ENCODE measurements at regions not wholly inside any gene's neighbourhood (a gene's known extent, or its start where the extent isn't known, plus 50 kb on each side); places are given as distances from the start of the nearest gene placed in this dataset.

DNA sequence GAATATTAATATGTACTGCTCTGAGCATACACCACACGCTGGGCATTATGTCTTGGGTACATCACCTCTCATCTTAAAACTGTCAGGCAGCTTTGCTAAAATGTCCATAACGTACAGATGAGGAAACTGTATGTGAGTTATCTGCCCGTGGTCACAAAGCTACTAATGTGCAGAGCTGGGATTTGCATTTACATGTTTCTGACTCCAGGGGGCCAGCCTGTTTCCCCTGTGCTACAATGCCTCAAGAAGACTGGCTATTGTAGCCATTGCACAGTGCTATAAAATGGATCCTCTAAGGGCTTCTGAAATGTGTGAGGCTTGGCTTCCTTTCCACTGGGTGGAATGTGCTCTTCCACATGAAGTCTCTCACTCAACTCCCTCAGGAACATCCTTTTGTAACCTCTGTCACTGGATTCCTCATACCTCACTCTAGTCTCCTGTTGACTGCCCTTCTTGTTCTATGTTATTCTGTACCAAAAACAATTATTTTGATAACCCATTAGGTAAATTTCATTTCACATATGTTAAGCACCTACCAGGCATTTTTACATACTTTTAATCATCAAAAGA, 95.6 kb upstream of the HTR2A start:
- no peak overlapping the region for H3K4me3 ChIP-seq
- 63 to 81% methylated on average over 3 of the region's 3 CpGs for WGBS, 2 donors
- no peaks in the 10 kb centered on the region for H3K4me1 ChIP-seq
- no peak for TF ChIP-seq EP300 (IDR thresholded peaks at IDR 0.05)
- TF ChIP-seq POLR2AphosphoS5 (IDR thresholded peaks at IDR 0.05): no peak
- TF ChIP-seq, protein P1, sequence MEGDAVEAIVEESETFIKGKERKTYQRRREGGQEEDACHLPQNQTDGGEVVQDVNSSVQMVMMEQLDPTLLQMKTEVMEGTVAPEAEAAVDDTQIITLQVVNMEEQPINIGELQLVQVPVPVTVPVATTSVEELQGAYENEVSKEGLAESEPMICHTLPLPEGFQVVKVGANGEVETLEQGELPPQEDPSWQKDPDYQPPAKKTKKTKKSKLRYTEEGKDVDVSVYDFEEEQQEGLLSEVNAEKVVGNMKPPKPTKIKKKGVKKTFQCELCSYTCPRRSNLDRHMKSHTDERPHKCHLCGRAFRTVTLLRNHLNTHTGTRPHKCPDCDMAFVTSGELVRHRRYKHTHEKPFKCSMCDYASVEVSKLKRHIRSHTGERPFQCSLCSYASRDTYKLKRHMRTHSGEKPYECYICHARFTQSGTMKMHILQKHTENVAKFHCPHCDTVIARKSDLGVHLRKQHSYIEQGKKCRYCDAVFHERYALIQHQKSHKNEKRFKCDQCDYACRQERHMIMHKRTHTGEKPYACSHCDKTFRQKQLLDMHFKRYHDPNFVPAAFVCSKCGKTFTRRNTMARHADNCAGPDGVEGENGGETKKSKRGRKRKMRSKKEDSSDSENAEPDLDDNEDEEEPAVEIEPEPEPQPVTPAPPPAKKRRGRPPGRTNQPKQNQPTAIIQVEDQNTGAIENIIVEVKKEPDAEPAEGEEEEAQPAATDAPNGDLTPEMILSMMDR (IDR thresholded peaks at IDR 0.05): no peak
- no peak for TF ChIP-seq POLR2A (IDR thresholded peaks at IDR 0.05)
- H3K27me3 ChIP-seq: no peaks in the 10 kb centered on the region
- no peak for DNase-seq
- no peaks in the 10 kb centered on the region for H3K9me3 ChIP-seq
- no peaks in the 10 kb centered on the region for H3K36me3 ChIP-seq
- intact Hi-C loops (cut with DNase I): no loop called here
- no peak overlapping the region for H3K27ac ChIP-seq

DNA sequence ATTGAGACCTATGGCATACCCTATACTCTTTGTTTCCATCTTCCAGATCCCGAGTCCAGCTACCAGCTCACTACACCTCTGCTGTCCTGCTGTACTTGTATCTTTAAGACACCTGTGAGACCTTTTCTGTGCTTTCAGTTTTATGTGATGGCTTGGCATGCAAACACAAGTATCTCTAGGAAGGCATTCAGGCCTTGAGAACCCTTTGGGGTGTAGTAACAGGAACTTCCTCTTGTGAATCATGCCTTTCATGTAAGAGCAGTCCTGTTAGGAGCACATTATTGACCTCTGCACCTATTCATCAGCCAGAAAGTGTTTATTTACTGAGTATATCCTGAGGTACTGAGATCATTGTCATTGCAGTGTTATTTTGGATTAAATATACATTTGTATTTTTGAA, 87.0 kb upstream of the HTR2A start:
- TF ChIP-seq POLR2A (IDR thresholded peaks at IDR 0.05): no peak
- no peak for TF ChIP-seq POLR2AphosphoS5 (IDR thresholded peaks at IDR 0.05)
- no peak for TF ChIP-seq EP300 (IDR thresholded peaks at IDR 0.05)
- TF ChIP-seq, protein P1 (IDR thresholded peaks at IDR 0.05): no peak
- 82 to 83% methylated on average over 1 of the region's 1 CpG for WGBS, 2 donors
- DNase-seq: no peak
- no peaks in the 10 kb centered on the region for H3K36me3 ChIP-seq
- no peak overlapping the region for H3K4me3 ChIP-seq
- no peak overlapping the region for H3K27ac ChIP-seq
- no peaks in the 10 kb centered on the region for H3K27me3 ChIP-seq
- H3K4me1 ChIP-seq: no peaks in the 10 kb centered on the region
- intact Hi-C loops (cut with DNase I): no loop called here
- no peaks in the 10 kb centered on the region for H3K9me3 ChIP-seq

DNA sequence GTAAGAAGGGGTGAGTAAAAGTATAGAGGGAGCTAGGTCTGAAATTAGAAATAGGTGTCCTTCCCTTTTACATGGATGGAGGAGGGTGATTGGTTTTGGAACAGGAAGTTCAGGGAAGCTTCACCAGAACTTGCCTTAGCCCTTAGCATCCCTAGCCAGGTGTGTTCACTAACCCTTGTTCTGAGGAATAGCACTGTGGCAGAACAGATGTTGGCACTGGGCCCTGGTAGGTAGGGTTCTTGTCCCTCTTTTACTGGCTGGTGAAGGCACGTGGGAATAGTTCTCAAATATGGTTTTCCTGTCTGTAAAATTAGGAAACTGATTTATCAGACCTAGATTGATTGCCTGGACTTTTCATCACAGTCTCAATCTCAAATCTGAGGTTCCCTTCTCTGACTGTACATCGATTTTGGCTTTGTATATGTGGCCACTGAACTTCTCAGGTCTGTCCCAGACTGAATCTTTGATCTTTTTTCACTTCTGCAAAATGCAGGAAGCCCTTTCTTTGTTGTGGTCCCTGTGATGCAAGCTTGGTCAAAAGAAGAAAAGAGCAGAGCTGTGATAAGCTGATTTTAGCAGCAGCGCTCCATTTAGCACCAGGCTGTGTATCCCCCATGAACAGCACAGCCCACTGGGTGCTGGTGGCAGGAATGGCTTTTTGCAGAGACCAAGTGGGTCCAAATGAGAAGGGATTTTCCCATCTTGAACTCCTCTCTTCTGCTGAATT, 86.2 kb upstream of the HTR2A start:
- Histone ChIP-seq H3K27ac (no peak overlapping the region), H3K4me1 (no peaks in the 10 kb centered on the region), H3K9me3 (no peaks in the 10 kb centered on the region), H3K36me3 (no peaks in the 10 kb centered on the region), H3K4me3 (no peak overlapping the region), H3K27me3 (no peaks in the 10 kb centered on the region)
- 42 to 55% methylated on average over 3 of the region's 3 CpGs for WGBS, 2 donors
- intact Hi-C loops (cut with DNase I): no loop called here
- DNase-seq: no peak
- TF ChIP-seq, protein P1 (IDR thresholded peaks at IDR 0.05): no peak
- TF ChIP-seq POLR2A (IDR thresholded peaks at IDR 0.05) (no peak), EP300 (IDR thresholded peaks at IDR 0.05) (no peak), POLR2AphosphoS5 (IDR thresholded peaks at IDR 0.05) (no peak)

DNA sequence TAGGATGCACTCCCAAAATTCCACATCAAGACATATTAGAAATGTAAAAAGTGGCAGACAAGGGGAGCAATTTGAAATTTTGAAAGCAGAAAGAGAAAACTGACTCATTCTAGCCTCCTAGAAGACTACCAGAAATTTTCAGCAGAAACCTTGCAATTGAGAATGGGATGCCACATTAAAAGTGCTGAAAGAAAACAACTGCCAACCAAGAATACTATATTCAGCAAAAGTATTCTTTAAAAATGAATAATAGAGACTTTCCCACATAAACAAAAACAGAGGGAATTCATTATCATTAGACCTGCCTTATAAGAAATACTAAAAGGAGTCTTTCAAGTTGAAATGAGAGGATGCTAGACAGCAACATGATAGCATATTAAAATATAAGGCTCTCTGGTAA, 78.3 kb upstream of the HTR2A start:
- no peaks in the 10 kb centered on the region for H3K36me3 ChIP-seq
- intact Hi-C loops (cut with DNase I): no loop called here
- DNase-seq: no peak
- H3K4me1 ChIP-seq: peaks cover 0 to 6% (median 0%) of the 10 kb centered on the region in 4 donors
- no peak for TF ChIP-seq POLR2A (IDR thresholded peaks at IDR 0.05)
- no peak for TF ChIP-seq EP300 (IDR thresholded peaks at IDR 0.05)
- TF ChIP-seq POLR2AphosphoS5 (IDR thresholded peaks at IDR 0.05): no peak
- TF ChIP-seq, protein P1 (IDR thresholded peaks at IDR 0.05): no peak
- H3K9me3 ChIP-seq: peaks cover 0 to 18% (median 3%) of the 10 kb centered on the region in 4 donors
- no peak overlapping the region for H3K4me3 ChIP-seq
- H3K27me3 ChIP-seq: no peaks in the 10 kb centered on the region
- no peak overlapping the region for H3K27ac ChIP-seq

Data from sigmoid colon (tissue), 6 donors.